Parathyroid adenoma (tissue), 2 donors: ENCODE measurements at regions not wholly inside any gene's neighbourhood (a gene's known extent, or its start where the extent isn't known, plus 50 kb on each side); places are given as distances from the start of the nearest gene placed in this dataset.

Experiments
- H2AFZ ChIP-seq: fragments of 300-600 bp; sonication (generic); one replicate; pipeline ENCODE4 v1.7.0; 2017; ENCODE audit warnings: antibody characterized with exemption, mild to moderate bottlenecking
- H3K27ac ChIP-seq: fragments of 300-600 bp; sonication (generic); one replicate; pipeline ENCODE4 v1.7.0; 2017
- H3K27me3 ChIP-seq: fragments of 300-600 bp; sonication (generic); one replicate; pipeline ENCODE4 v1.7.0; 2017; ENCODE audit warnings: low read length; ENCODE audit not compliant: control insufficient read depth, insufficient read depth
- H3K36me3 ChIP-seq: fragments of 300-600 bp; sonication (generic); one replicate; pipeline ENCODE4 v1.7.0; 2017; ENCODE audit warnings: low read length; ENCODE audit not compliant: control insufficient read depth, insufficient read depth
- H3K4me1 ChIP-seq: fragments of 300-600 bp; sonication (generic); one replicate; pipeline ENCODE4 v1.7.0; 2017; ENCODE audit warnings: control low read depth
- H3K4me2 ChIP-seq: fragments of 300-600 bp; sonication (generic); one replicate; pipeline ENCODE4 v1.7.0; 2017; ENCODE audit warnings: low read length
- H3K4me3 ChIP-seq: fragments of 300-600 bp; sonication (generic); one replicate; pipeline ENCODE4 v1.7.0; 2017; ENCODE audit warnings: low read depth, low read length
- H3K79me2 ChIP-seq: fragments of 300-600 bp; sonication (generic); one replicate; pipeline ENCODE4 v1.7.0; 2017; ENCODE audit warnings: control low read depth
- H3K9ac ChIP-seq: fragments of 300-600 bp; sonication (generic); one replicate; pipeline ENCODE4 v1.7.0; 2017; ENCODE audit warnings: mild to moderate bottlenecking
- H3K9me3 ChIP-seq: fragments of 300-600 bp; sonication (generic); one replicate; pipeline ENCODE4 v1.7.0; 2017; ENCODE audit warnings: low read length; ENCODE audit not compliant: control insufficient read depth
- CTCF ChIP-seq: fragments of 300-600 bp; sonication (generic); IDR thresholded peaks from one replicate; pipeline ENCODE4 v1.7.0; 2017; ENCODE audit warnings: antibody characterized with exemption, mild to moderate bottlenecking
- donor health status: primary hyperparathyroidism.

- TF ChIP-seq CTCF = no peak
- H3K4me3 ChIP-seq = no peak overlapping the region
- H3K4me2 ChIP-seq = no peak overlapping the region
- H3K79me2 ChIP-seq = no peaks in the 10 kb centered on the region
- no peak overlapping the region for H3K27ac ChIP-seq
- no peaks in the 10 kb centered on the region for H3K36me3 ChIP-seq
- H3K4me1 ChIP-seq = peaks cover 9% of the 10 kb centered on the region
- H3K27me3 ChIP-seq = no peaks in the 10 kb centered on the region
- no peaks in the 10 kb centered on the region for H3K9me3 ChIP-seq
- H2AFZ ChIP-seq = no peak overlapping the region
- H3K9ac ChIP-seq = no peak overlapping the region
These were observed 71.2 kb upstream of the CCN6 start for GRCh38 chr6:111982681-111983080.

DNA sequence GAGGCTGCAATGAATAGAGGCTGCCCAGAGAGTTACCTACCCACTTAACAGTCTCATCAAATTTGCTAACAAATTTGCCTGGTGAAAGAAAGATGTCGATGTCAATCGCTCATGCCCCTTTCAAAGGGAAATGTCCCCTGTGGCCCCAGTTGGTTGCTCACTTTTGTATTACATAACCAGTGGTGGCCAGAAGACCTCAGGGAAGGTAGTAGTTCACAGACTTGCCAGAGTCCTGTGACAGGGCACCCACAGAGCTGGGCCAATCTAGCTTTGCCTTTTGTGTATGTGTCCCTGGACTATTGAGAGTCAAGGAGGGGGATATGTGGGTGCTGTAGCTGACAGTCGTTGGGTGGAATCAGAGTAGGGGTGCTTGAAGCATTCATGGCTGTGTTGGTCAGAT is 70.7 kb upstream of the CCN6 start:
- no peaks in the 10 kb centered on the region for H3K9me3 ChIP-seq
- no peaks in the 10 kb centered on the region for H3K27me3 ChIP-seq
- H3K4me1 ChIP-seq = peaks cover 9% of the 10 kb centered on the region
- H3K79me2 ChIP-seq = no peaks in the 10 kb centered on the region
- no peak overlapping the region for H2AFZ ChIP-seq
- H3K4me3 ChIP-seq = no peak overlapping the region
- no peaks in the 10 kb centered on the region for H3K36me3 ChIP-seq
- no peak overlapping the region for H3K9ac ChIP-seq
- TF ChIP-seq CTCF = no peak
- H3K4me2 ChIP-seq = no peak overlapping the region
- no peak overlapping the region for H3K27ac ChIP-seq

DNA sequence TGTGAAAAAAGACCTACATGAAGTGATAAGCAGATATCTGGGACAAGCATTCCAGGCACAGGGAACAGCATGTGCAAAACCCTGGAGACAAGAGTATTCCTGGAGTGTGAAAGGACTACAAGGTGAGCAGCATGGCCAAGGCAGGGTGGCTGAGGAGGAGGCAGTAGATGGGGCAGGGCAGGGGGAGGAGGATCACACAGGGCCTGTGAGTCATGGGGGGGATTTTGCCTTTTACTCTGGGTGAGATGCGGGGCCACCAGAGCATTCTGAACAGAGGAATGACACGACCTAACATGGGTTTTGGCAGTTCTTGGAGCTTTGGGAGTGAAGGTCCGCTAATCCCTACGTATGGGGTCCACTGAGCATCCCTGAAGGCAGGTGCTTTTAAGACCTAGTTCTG is 69.8 kb upstream of the CCN6 start:
- no peak overlapping the region for H2AFZ ChIP-seq
- H3K79me2 ChIP-seq = no peaks in the 10 kb centered on the region
- H3K9ac ChIP-seq = no peak overlapping the region
- H3K4me3 ChIP-seq = no peak overlapping the region
- H3K4me2 ChIP-seq = no peak overlapping the region
- no peak for TF ChIP-seq CTCF
- H3K4me1 ChIP-seq = peaks cover 9% of the 10 kb centered on the region
- H3K27ac ChIP-seq = no peak overlapping the region
- no peaks in the 10 kb centered on the region for H3K27me3 ChIP-seq
- no peaks in the 10 kb centered on the region for H3K9me3 ChIP-seq
- H3K36me3 ChIP-seq = no peaks in the 10 kb centered on the region

DNA sequence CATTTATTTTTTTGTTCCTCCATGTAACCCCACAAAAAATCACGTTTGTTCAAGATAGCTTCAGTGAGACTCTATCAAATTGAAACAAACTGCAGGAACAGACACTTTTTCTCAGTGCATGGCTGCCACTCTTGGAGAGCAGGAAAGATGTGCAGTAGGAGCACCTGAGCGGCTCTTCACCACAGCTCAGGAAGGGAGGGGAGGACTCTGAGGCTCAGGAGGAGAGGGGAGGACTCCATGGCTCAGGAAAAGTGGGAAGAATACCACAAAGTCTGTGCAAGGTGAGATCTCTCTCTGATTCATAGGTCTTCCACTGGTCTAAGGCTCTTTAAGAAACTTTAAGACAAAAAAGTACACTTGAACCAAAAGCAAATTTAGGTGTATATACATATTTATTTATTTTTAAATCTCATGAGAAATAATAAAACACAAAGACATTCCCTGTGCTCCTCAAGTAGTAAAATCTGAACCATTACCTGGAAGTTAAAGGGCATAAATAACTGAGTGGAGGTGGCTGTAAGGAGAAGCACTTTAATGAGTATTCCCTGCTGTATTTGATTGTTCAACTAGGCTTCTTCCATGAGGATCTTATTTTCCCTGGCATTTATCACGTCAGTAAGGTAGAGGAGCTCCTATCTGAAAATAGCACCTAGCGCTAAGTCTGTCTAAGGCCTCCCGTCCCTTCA is 69.2 kb upstream of the CCN6 start:
- Histone ChIP-seq H3K9me3 (no peaks in the 10 kb centered on the region), H3K27me3 (no peaks in the 10 kb centered on the region), H3K4me1 (peaks cover 9% of the 10 kb centered on the region), H3K27ac (peak overlapping the region; percentile 15), H3K9ac (no peak overlapping the region), H2AFZ (peak overlapping the region; percentile 71), H3K36me3 (no peaks in the 10 kb centered on the region), H3K4me3 (no peak overlapping the region), H3K4me2 (no peak overlapping the region), H3K79me2 (no peaks in the 10 kb centered on the region)
- no peak for TF ChIP-seq CTCF

GRCh38 chr6:111985202-111985731 is 68.6 kb upstream of the CCN6 start:
- Histone ChIP-seq H3K27ac (peak overlapping the region; percentile 15), H3K4me3 (no peak overlapping the region), H3K27me3 (no peaks in the 10 kb centered on the region), H3K9ac (no peak overlapping the region), H3K36me3 (no peaks in the 10 kb centered on the region), H3K9me3 (no peaks in the 10 kb centered on the region), H3K4me1 (peaks cover 9% of the 10 kb centered on the region), H3K4me2 (no peak overlapping the region), H3K79me2 (no peaks in the 10 kb centered on the region), H2AFZ (peak overlapping the region; percentile 71)
- no peak for TF ChIP-seq CTCF
